Type B pancreatic cell (in vitro differentiated cells): ENCODE measurements at regions not wholly inside any gene's neighbourhood (a gene's known extent, or its start where the extent isn't known, plus 50 kb on each side); places are given as distances from the start of the nearest gene placed in this dataset.

Experiments used
- DNase-seq: peaks from one replicate; pipeline ENCODE4 v3.0.0; 2021; ENCODE audit warnings: mixed read lengths; ENCODE audit not compliant: unreplicated experiment; ENCODE audit errors: extremely low spot score
- H3K27ac Mint-ChIP-seq: 2 replicates; pipeline ENCODE4 v1.8.0; 2021; ENCODE audit warnings: mild to moderate bottlenecking, mixed read lengths
- H3K27me3 Mint-ChIP-seq: 2 replicates; pipeline ENCODE4 v1.8.0; 2021; ENCODE audit warnings: mixed read lengths
- H3K36me3 Mint-ChIP-seq: 2 replicates; pipeline ENCODE4 v1.8.0; 2021; ENCODE audit warnings: mixed read lengths
- H3K4me1 Mint-ChIP-seq: one replicate; pipeline ENCODE4 v1.8.0; 2021; ENCODE audit warnings: mixed read lengths; ENCODE audit not compliant: unreplicated experiment
- H3K4me3 Mint-ChIP-seq: 2 replicates; pipeline ENCODE4 v1.8.0; 2021; ENCODE audit warnings: mild to moderate bottlenecking, mixed read lengths
- H3K9me3 Mint-ChIP-seq: 2 replicates; pipeline ENCODE4 v1.8.0; 2021; ENCODE audit warnings: mixed read lengths
- CTCF ChIP-seq: fragments of 200-600 bp; sonication (generic); conservative IDR thresholded peaks from 2 replicates; pipeline ENCODE4 v1.5.0; 2021; ENCODE audit warnings: antibody characterized with exemption, mild to moderate bottlenecking

- no peaks in the 10 kb centered on the region for H3K36me3 Mint-ChIP-seq
- H3K4me3 Mint-ChIP-seq: no peak overlapping the region
- no peaks in the 10 kb centered on the region for H3K4me1 Mint-ChIP-seq
- no peak for TF ChIP-seq CTCF
- peaks cover 6% of the 10 kb centered on the region for H3K9me3 Mint-ChIP-seq
- no peak overlapping the region for H3K27ac Mint-ChIP-seq
- H3K27me3 Mint-ChIP-seq: no peaks in the 10 kb centered on the region
- no peak for DNase-seq
Measured at GRCh38 chr9:85129514-85129913, 460.0 kb downstream of the NTRK2 start.

- no peak overlapping the region for H3K4me3 Mint-ChIP-seq
- no peaks in the 10 kb centered on the region for H3K9me3 Mint-ChIP-seq
- H3K27ac Mint-ChIP-seq: no peak overlapping the region
- no peak for DNase-seq
- no peaks in the 10 kb centered on the region for H3K4me1 Mint-ChIP-seq
- TF ChIP-seq CTCF: no peak
- no peaks in the 10 kb centered on the region for H3K27me3 Mint-ChIP-seq
- no peaks in the 10 kb centered on the region for H3K36me3 Mint-ChIP-seq
Measured at GRCh38 chr9:85118990-85119755, 449.6 kb downstream of the NTRK2 start.

- DNase-seq: no peak
- no peaks in the 10 kb centered on the region for H3K27me3 Mint-ChIP-seq
Measured at GRCh38 chr9:85117831-85118230, 448.3 kb downstream of the NTRK2 start.

GRCh38 chr9:85115473-85115872 is 445.9 kb downstream of the NTRK2 start:
- DNase-seq: no peak
- TF ChIP-seq CTCF: no peak
- Mint-ChIP-seq H3K4me3 (no peak overlapping the region), H3K27ac (no peak overlapping the region), H3K36me3 (no peaks in the 10 kb centered on the region), H3K4me1 (no peaks in the 10 kb centered on the region), H3K27me3 (no peaks in the 10 kb centered on the region), H3K9me3 (no peaks in the 10 kb centered on the region)

More at GRCh38 chr9:85117831-85118230, 448.3 kb downstream of the NTRK2 start:
- H3K4me1 Mint-ChIP-seq: no peaks in the 10 kb centered on the region
- TF ChIP-seq CTCF: no peak
- no peak overlapping the region for H3K4me3 Mint-ChIP-seq
- no peaks in the 10 kb centered on the region for H3K36me3 Mint-ChIP-seq
- no peaks in the 10 kb centered on the region for H3K9me3 Mint-ChIP-seq
- no peak overlapping the region for H3K27ac Mint-ChIP-seq

- H3K27ac Mint-ChIP-seq: no peak overlapping the region
- H3K4me1 Mint-ChIP-seq: no peaks in the 10 kb centered on the region
- no peaks in the 10 kb centered on the region for H3K27me3 Mint-ChIP-seq
- no peak for DNase-seq
- no peak overlapping the region for H3K4me3 Mint-ChIP-seq
- no peaks in the 10 kb centered on the region for H3K9me3 Mint-ChIP-seq
- H3K36me3 Mint-ChIP-seq: no peaks in the 10 kb centered on the region
- TF ChIP-seq CTCF: no peak
Measured at GRCh38 chr9:85114799-85115198, 445.3 kb downstream of the NTRK2 start.
